HEK293 (cell line): ENCODE measurements at regions not wholly inside any gene's neighbourhood (a gene's known extent, or its start where the extent isn't known, plus 50 kb on each side); places are given as distances from the start of the nearest gene placed in this dataset.

ENCODE experiments used
- CTCF ChIP-seq: fragments of 450-650 bp; formaldehyde crosslinking; IDR thresholded peaks from 2 replicates; pipeline ENCODE4 v1.5.1; 2016; ENCODE audit warnings: missing biosample characterization, missing genetic modification characterization
- GLI4 ChIP-seq: fragments of 450-650 bp; formaldehyde crosslinking; IDR thresholded peaks from 2 replicates; pipeline ENCODE4 v1.5.1; 2016; ENCODE audit warnings: missing biosample characterization, missing genetic modification characterization
- REST ChIP-seq: fragments of 450-650 bp; formaldehyde crosslinking; IDR thresholded peaks from 2 replicates; pipeline ENCODE4 v1.5.1; 2016; ENCODE audit warnings: missing biosample characterization, missing genetic modification characterization
- ZEB2 ChIP-seq: fragments of 450-650 bp; formaldehyde crosslinking; IDR thresholded peaks from 2 replicates; pipeline ENCODE4 v1.5.1; 2016; ENCODE audit warnings: missing biosample characterization, missing genetic modification characterization
- ZNF121 ChIP-seq: fragments of 450-650 bp; formaldehyde crosslinking; IDR thresholded peaks from 2 replicates; pipeline ENCODE4 v1.5.1; 2016; ENCODE audit warnings: missing biosample characterization, missing genetic modification characterization
- ZNF2 ChIP-seq: fragments of 450-650 bp; formaldehyde crosslinking; IDR thresholded peaks from 2 replicates; pipeline ENCODE4 v1.5.1; 2016; ENCODE audit warnings: missing biosample characterization, missing genetic modification characterization
- ZNF362 ChIP-seq: fragments of 450-650 bp; formaldehyde crosslinking; IDR thresholded peaks from 2 replicates; pipeline ENCODE4 v1.5.1; 2016; ENCODE audit warnings: missing biosample characterization, missing genetic modification characterization
- ZNF544 ChIP-seq: fragments of 450-650 bp; formaldehyde crosslinking; IDR thresholded peaks from 2 replicates; pipeline ENCODE4 v1.5.0; 2017; ENCODE audit warnings: missing biosample characterization, missing genetic modification characterization
- ZNF701 ChIP-seq: fragments of 450-650 bp; formaldehyde crosslinking; IDR thresholded peaks from 2 replicates; pipeline ENCODE4 v1.5.1; 2016; ENCODE audit warnings: missing biosample characterization, missing genetic modification characterization

- TF ChIP-seq CTCF (no peak), ZNF2 (tag by site-specific recombination) (no peak), ZEB2 (tag by site-specific recombination) (no peak), ZNF121 (no peak), ZNF701 (no peak), ZNF362 (tag by site-specific recombination) (no peak), ZNF544 (no peak), GLI4 (tag by site-specific recombination) (no peak), REST (tag by site-specific recombination) (no peak)
Observed at GRCh38 chr21:22250355-22250754, 1252.1 kb downstream of the NCAM2 start.
